ENCODE measurements at regions not wholly inside any gene's neighbourhood (a gene's known extent, or its start where the extent isn't known, plus 50 kb on each side); places are given as distances from the start of the nearest gene placed in this dataset.

- H3K4me3 ChIP-seq (ENCODE audit: low read depth, low read length), result no peak overlapping the region
- no peak for TF ChIP-seq CTCF (IDR thresholded peaks at IDR 0.05; ENCODE audit: low read depth, low read length)
- no peak for DNase-seq (ENCODE audit: low read depth, low spot score)
- in situ Hi-C loops (cut with HindIII; ENCODE audit: low sequenced_read_pairs), result no loop called here
Observed at GRCh38 chr14:76312821-76313220, 63.1 kb upstream of the ESRRB start.

GRCh38 chr14:76313303-76313702 is 62.6 kb upstream of the ESRRB start:
- no peak for TF ChIP-seq CTCF (IDR thresholded peaks at IDR 0.05; ENCODE audit: low read depth, low read length)
- in situ Hi-C loops (cut with HindIII; ENCODE audit: low sequenced_read_pairs), result no loop called here
- H3K4me3 ChIP-seq (ENCODE audit: low read depth, low read length), result no peak overlapping the region

GRCh38 chr14:76313852-76314251 is 62.1 kb upstream of the ESRRB start:
- in situ Hi-C loops (cut with HindIII; ENCODE audit: low sequenced_read_pairs), result no loop called here
- H3K4me3 ChIP-seq (ENCODE audit: low read depth, low read length), result no peak overlapping the region
- no peak for DNase-seq (ENCODE audit: low read depth, low spot score)
- TF ChIP-seq CTCF (IDR thresholded peaks at IDR 0.05; ENCODE audit: low read depth, low read length), result no peak

More at GRCh38 chr14:76313303-76313702, 62.6 kb upstream of the ESRRB start:
- DNase-seq (ENCODE audit: low read depth, low spot score), result no peak

GRCh38 chr14:76314521-76315034 is 61.4 kb upstream of the ESRRB start:
- in situ Hi-C loops (cut with HindIII; ENCODE audit: low sequenced_read_pairs), result no loop called here
- TF ChIP-seq CTCF (IDR thresholded peaks at IDR 0.05; ENCODE audit: low read depth, low read length), result no peak
- DNase-seq (ENCODE audit: low read depth, low spot score), result no peak
- H3K4me3 ChIP-seq (ENCODE audit: low read depth, low read length), result no peak overlapping the region

- DNase-seq (ENCODE audit: low read depth, low spot score), result no peak
- no peak for TF ChIP-seq CTCF (IDR thresholded peaks at IDR 0.05; ENCODE audit: low read depth, low read length)
- no peak overlapping the region for H3K4me3 ChIP-seq (ENCODE audit: low read depth, low read length)
- in situ Hi-C loops (cut with HindIII; ENCODE audit: low sequenced_read_pairs), result no loop called here
Observed at GRCh38 chr14:76320486-76320885, 55.5 kb upstream of the ESRRB start.

GRCh38 chr14:76320975-76321374 is 55.0 kb upstream of the ESRRB start:
- no peak for TF ChIP-seq CTCF (IDR thresholded peaks at IDR 0.05; ENCODE audit: low read depth, low read length)
- no peak overlapping the region for H3K4me3 ChIP-seq (ENCODE audit: low read depth, low read length)
- in situ Hi-C loops (cut with HindIII; ENCODE audit: low sequenced_read_pairs), result no loop called here
- DNase-seq (ENCODE audit: low read depth, low spot score), result no peak

Data from astrocyte of the spinal cord (primary cell).